Mucosa of descending colon (tissue), 3 donors: ENCODE measurements at regions not wholly inside any gene's neighbourhood (a gene's known extent, or its start where the extent isn't known, plus 50 kb on each side); places are given as distances from the start of the nearest gene placed in this dataset.

ENCODE experiments used
- ATAC-seq: fragments of 200-7000 bp; cut with Tn5 transposase; one replicate; pipeline ENCODE4 v1.9.1; 2020; ENCODE audit warnings: mild to moderate bottlenecking, moderate library complexity
- DNase-seq, 3 donors: peaks; one replicate each; pipeline ENCODE4 v3.0.0-alpha.2; 2020
- H3K36me3 ChIP-seq: fragments of 200-600 bp; one replicate; pipeline ENCODE4 v1.8.0; 2021; ENCODE audit warnings: low read depth, mild to moderate bottlenecking
- H3K4me1 ChIP-seq: fragments of 200-600 bp; one replicate; pipeline ENCODE4 v1.8.0; 2021; ENCODE audit warnings: low read depth, mild to moderate bottlenecking
- H3K4me3 ChIP-seq: fragments of 200-600 bp; one replicate; pipeline ENCODE4 v1.8.0; 2021; ENCODE audit warnings: mild to moderate bottlenecking
- H3K9me3 ChIP-seq: fragments of 200-600 bp; one replicate; pipeline ENCODE4 v1.8.0; 2021; ENCODE audit warnings: mild to moderate bottlenecking
- intact Hi-C, 2 donors: fragments of 100-400 bp; cut with DNase I in 1 of 2; cut with micrococcal nuclease in 1 of 2; formaldehyde crosslinking; loops; one replicate each; pipeline versions ENCODE4 v1.11.0 to v1.11.1; 2022; cut with DNase I, micrococcal nuclease
- TF ChIP-seq, protein P1 (sequence below): fragments of 200-600 bp; IDR thresholded peaks from one replicate; pipeline ENCODE4 v1.8.0; 2022; ENCODE audit warnings: antibody characterized with exemption, mild to moderate bottlenecking
- donor health status: DM: no; HTN: no; CAD: no; lungs with moderate emphysema.
- donor health status: DM: no; HTN: no; CAD: no.
- donor health status: DM: no; HTN: yes; CAD: no.

DNA sequence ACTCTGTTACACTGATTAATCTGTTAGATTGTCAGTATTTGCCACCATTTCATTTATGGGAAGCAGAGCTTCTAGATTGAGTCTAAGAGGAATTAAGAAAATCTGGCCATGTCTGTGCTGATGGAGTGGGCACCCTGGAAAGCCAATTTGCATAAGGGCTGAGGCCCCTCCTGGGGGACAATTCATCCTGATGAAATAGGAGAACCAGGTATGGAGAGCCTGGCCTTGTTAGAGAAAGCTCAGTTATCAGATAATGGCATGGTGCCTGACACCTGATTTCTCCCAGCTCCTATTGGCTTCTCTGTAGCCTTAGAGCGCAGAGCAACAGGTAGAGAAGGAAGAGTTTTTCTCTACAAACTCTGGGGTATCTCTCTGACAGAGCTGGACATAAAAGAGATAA, 114.2 kb downstream of the EBLN2 start:
- H3K9me3 ChIP-seq = no peaks in the 10 kb centered on the region
- ATAC-seq = no peak
- intact Hi-C loops = no loop called here
- H3K4me3 ChIP-seq = no peak overlapping the region
- TF ChIP-seq, protein P1, sequence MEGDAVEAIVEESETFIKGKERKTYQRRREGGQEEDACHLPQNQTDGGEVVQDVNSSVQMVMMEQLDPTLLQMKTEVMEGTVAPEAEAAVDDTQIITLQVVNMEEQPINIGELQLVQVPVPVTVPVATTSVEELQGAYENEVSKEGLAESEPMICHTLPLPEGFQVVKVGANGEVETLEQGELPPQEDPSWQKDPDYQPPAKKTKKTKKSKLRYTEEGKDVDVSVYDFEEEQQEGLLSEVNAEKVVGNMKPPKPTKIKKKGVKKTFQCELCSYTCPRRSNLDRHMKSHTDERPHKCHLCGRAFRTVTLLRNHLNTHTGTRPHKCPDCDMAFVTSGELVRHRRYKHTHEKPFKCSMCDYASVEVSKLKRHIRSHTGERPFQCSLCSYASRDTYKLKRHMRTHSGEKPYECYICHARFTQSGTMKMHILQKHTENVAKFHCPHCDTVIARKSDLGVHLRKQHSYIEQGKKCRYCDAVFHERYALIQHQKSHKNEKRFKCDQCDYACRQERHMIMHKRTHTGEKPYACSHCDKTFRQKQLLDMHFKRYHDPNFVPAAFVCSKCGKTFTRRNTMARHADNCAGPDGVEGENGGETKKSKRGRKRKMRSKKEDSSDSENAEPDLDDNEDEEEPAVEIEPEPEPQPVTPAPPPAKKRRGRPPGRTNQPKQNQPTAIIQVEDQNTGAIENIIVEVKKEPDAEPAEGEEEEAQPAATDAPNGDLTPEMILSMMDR = no peak
- H3K4me1 ChIP-seq = no peaks in the 10 kb centered on the region
- no peak for DNase-seq
- H3K36me3 ChIP-seq = no peaks in the 10 kb centered on the region

DNA sequence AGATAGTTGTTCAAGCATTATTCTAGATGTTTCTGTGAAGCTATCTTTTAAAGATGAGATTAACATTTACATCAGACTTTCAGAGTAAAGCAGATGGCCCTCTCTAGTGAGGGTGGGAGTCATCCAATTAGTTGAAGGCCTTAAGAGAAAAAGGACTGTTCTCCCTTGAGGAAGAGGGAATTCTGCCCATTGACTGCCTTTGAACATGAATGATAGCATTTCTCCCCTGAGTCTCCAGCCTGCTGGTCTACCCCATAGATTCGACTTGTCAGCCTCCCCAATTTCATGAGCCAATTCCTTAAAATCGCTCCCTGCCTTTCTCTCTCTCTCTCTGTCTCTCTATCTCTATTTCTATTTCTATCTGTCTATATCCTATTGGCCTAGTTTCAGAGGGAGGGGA, 115.5 kb downstream of the EBLN2 start:
- H3K4me3 ChIP-seq = no peak overlapping the region
- H3K9me3 ChIP-seq = no peaks in the 10 kb centered on the region
- intact Hi-C loops = no loop called here
- DNase-seq (no peak), ATAC-seq (no peak)
- H3K36me3 ChIP-seq = no peaks in the 10 kb centered on the region
- TF ChIP-seq, protein P1 = no peak
- H3K4me1 ChIP-seq = no peaks in the 10 kb centered on the region

DNA sequence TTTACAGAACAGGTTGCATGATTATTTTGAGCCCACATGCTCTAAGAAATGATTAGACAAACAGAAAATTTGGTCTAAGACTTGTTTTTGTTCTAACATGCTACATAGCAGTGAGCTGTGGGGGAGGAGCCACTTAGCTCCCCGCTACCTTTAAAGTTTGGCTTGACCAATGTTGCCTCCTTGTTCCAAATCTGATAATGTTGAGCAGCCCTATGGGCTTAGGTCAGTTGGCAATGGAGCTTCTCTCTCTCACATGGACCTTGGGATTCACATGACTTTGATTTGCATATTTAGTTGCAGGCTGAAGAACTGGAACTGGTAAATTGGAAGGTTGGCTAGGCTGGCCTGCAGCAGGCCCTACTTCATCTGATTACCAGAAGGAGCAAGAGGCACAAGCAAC, 116.4 kb downstream of the EBLN2 start:
- DNase-seq = no peak
- Histone ChIP-seq H3K4me1 (no peaks in the 10 kb centered on the region), H3K4me3 (no peak overlapping the region), H3K36me3 (no peaks in the 10 kb centered on the region), H3K9me3 (no peaks in the 10 kb centered on the region)
- intact Hi-C loops = no loop called here
- ATAC-seq = no peak
- TF ChIP-seq, protein P1 = no peak

DNA sequence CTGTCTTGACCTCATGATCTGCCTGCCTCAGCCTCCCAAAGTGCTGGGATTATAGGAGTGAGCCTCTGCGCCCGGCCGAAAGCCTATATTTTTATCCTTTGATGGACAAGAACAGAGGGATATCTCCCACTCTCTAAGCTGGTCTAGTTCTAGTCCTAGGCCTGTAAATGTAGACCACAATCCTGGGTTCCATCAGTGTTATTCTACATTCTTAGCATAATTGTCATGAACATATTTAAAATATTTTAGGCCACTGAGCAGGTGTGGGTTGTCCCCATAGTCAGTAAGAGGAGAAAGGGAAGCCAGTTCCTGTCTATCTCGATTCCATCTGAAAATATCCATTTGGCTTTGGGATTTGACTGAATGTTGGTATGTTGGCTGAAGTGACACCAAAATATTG, 118.1 kb downstream of the EBLN2 start:
- TF ChIP-seq, protein P1 = no peak
- no peak for ATAC-seq
- no peaks in the 10 kb centered on the region for H3K9me3 ChIP-seq

DNA sequence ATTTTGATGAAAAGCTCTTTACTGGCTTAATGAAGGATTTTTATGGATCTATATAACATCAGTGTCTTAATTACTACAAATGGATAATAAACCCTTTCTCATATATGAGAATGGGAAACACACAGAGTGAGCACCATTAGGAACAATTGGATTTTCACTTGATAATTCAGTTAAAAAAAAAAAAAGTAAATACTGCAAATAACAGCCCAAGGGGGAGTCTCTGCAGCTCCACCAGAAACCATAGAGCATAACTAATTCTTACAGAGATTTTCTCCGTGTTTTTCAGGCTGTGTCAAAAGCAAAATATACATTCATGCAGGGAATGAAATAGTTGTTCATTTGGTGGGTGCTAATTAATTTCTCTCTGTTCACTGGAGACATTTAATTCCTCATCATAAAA, 125.3 kb downstream of the EBLN2 start:
- intact Hi-C loops = no loop called here
- H3K4me1 ChIP-seq = no peaks in the 10 kb centered on the region
- no peak overlapping the region for H3K4me3 ChIP-seq
- DNase-seq = no peak
- no peaks in the 10 kb centered on the region for H3K9me3 ChIP-seq
- no peak for ATAC-seq
- H3K36me3 ChIP-seq = no peaks in the 10 kb centered on the region
- TF ChIP-seq, protein P1 = no peak

More for the DNA sequence above, 118.1 kb downstream of the EBLN2 start:
- DNase-seq = no peak
- Histone ChIP-seq H3K36me3 (no peaks in the 10 kb centered on the region), H3K4me1 (no peaks in the 10 kb centered on the region), H3K4me3 (no peak overlapping the region)
- intact Hi-C loops = no loop called here

DNA sequence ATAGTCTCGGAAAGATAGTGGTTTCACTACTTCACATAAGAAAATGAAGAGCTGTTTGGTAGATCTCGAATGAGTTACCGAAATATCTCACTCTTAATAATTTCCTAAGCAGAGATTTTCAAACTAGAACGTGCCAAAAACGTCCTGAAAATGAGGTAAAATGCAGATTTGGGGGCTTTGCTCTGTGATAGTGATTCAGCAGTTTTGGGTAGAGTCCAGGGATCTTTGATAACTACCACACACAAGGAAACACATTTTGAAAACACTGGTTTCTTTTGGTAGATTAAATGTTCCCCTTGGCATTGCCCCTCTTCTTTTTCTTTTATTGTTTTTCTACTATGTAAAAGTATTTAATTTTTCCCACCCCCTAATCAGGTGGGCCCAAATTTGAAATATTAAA, 125.9 kb downstream of the EBLN2 start:
- no peak for ATAC-seq
- H3K9me3 ChIP-seq = no peaks in the 10 kb centered on the region
- TF ChIP-seq, protein P1 = no peak
- H3K4me3 ChIP-seq = no peak overlapping the region
- DNase-seq = no peak
- intact Hi-C loops = no loop called here
- no peaks in the 10 kb centered on the region for H3K36me3 ChIP-seq
- no peaks in the 10 kb centered on the region for H3K4me1 ChIP-seq
